K562 (cell line): ENCODE measurements at regions not wholly inside any gene's neighbourhood (a gene's known extent, or its start where the extent isn't known, plus 50 kb on each side); places are given as distances from the start of the nearest gene placed in this dataset.

Experiments
- ATAC-seq: fragments of 200-7000 bp; cut with Tn5 transposase; 3 replicates; pipeline ENCODE4 v1.9.1; 2020; ENCODE audit warnings: moderate library complexity
- BruUV-seq: library from RNA; stranded (reverse); fragments of 400-500 nt; replicated peaks from 2 replicates; lab custom pipeline; 2021; lab: Mats Ljungman, UMichigan
- CTCF ChIA-PET: fragments of 300-600 bp; formaldehyde crosslinking; extraction: SDS; loops from one replicate; lab custom pipeline; 2021; ENCODE audit warnings: low intra/inter-chr PET ratio; lab: Yijun Ruan, JAX
- POLR2A ChIA-PET: fragments of 300-600, 350-650 bp; sonication (Branson Sonifier 250); formaldehyde crosslinking; extraction: SDS; loops from one replicate; lab custom pipeline; 2021; ENCODE audit warnings: antibody characterized with exemption, inconsistent platforms; lab: Yijun Ruan, JAX
- DNase-seq, 4 experiments: peaks; one replicate each; pipeline versions ENCODE4 v3.0.0 to v3.0.0-alpha.2; 2011 to 2018; ENCODE audit warnings: low spot score in 3 of 4, mixed read lengths in 3 of 4; ENCODE audit errors: extremely low read depth in 1 of 4
- FAIRE-seq: peaks from 2 replicates; lab custom pipeline; 2011; peaks lifted over from hg19 to GRCh38; lab: Jason Lieb, UNC
- H2AFZ ChIP-seq: 2 replicates; pipeline ENCODE4 v1.6.0; 2011; ENCODE audit warnings: low read depth, low read length, control low read depth, inconsistent platforms
- H3K27ac ChIP-seq: fragments of 200-600 bp; 3 replicates; pipeline ENCODE4 v1.8.0; 2011; ENCODE audit warnings: low read depth, mild to moderate bottlenecking, control low read depth, inconsistent platforms, low read length, moderate library complexity, mixed read lengths; ENCODE audit errors: extremely low read depth
- H3K27me3 ChIP-seq, 2 experiments: fragments of 300-600 bp in 1 of 2; 2 replicates in 1 of 2; 3 replicates in 1 of 2; pipeline versions ENCODE4 v1.6.0 to v1.8.0; 2011; ENCODE audit warnings: inconsistent platforms in 2 of 2, low read length in 2 of 2, mild to moderate bottlenecking in 1 of 2, mixed read lengths in 1 of 2, moderate library complexity in 1 of 2; ENCODE audit not compliant: control insufficient read depth in 2 of 2, insufficient read depth in 2 of 2
- H3K36me3 ChIP-seq: fragments of 300-600 bp; 3 replicates; pipeline ENCODE4 v1.8.0; 2011; ENCODE audit warnings: mild to moderate bottlenecking, low read length, inconsistent platforms; ENCODE audit not compliant: control insufficient read depth, insufficient read depth
- H3K4me1 ChIP-seq, 2 experiments: fragments of 200-600 bp in 1 of 2; replicated peaks in 1 of 2; 2 replicates in 1 of 2; 3 replicates in 1 of 2; pipeline versions ENCODE4 v1.5.1 to v1.8.0; 2011; ENCODE audit warnings: inconsistent platforms in 2 of 2, low read length in 2 of 2, mild to moderate bottlenecking in 1 of 2, mixed read lengths in 1 of 2, moderate library complexity in 1 of 2; ENCODE audit not compliant: control insufficient read depth in 2 of 2, insufficient read depth in 2 of 2
- H3K4me2 ChIP-seq: 2 replicates; pipeline ENCODE4 v1.6.1; 2011; ENCODE audit warnings: low read length, control low read depth, inconsistent platforms, mixed read lengths; ENCODE audit not compliant: insufficient read depth
- H3K4me3 ChIP-seq: fragments of 200-600 bp; sonication (generic), shearing (Covaris generic); 2 replicates; pipeline ENCODE4 v1.5.1; 2016; ENCODE audit warnings: control low read depth, inconsistent platforms
- H3K79me2 ChIP-seq: fragments of 200-600 bp; 3 replicates; pipeline ENCODE4 v1.8.0; 2011; ENCODE audit warnings: low read length, inconsistent platforms; ENCODE audit not compliant: control insufficient read depth, insufficient read depth
- H3K9ac ChIP-seq, 2 experiments: 2 replicates each; pipeline versions ENCODE4 v1.6.0 to v1.6.1; 2011; ENCODE audit warnings: low read depth in 2 of 2, low read length in 2 of 2, control low read depth in 1 of 2, inconsistent platforms in 1 of 2, mild to moderate bottlenecking in 1 of 2, mixed read lengths in 1 of 2; ENCODE audit not compliant: insufficient read depth in 1 of 2
- H3K9me1 ChIP-seq: one replicate; pipeline ENCODE4 v1.6.0; 2011; ENCODE audit warnings: inconsistent platforms, mild to moderate bottlenecking, low read length, moderate library complexity; ENCODE audit not compliant: control insufficient read depth, insufficient read depth
- H3K9me3 ChIP-seq: replicated peaks from 2 replicates; pipeline ENCODE4 v1.5.1; 2011; ENCODE audit warnings: low read depth, low read length, inconsistent platforms; ENCODE audit not compliant: control insufficient read depth, insufficient read depth
- H4K20me1 ChIP-seq: replicated peaks from 2 replicates; pipeline ENCODE4 v1.6.1; 2011; ENCODE audit warnings: low read length, inconsistent platforms, mixed read lengths; ENCODE audit not compliant: control insufficient read depth, insufficient read depth
- BHLHE40 ChIP-seq: IDR thresholded peaks from 2 replicates; pipeline ENCODE4 v1.6.1; 2011; ENCODE audit warnings: low read length, improper control_type of control experiment
- CREM ChIP-seq: IDR thresholded peaks from 2 replicates; pipeline ENCODE4 v1.6.1; 2014; ENCODE audit warnings: antibody characterized with exemption, low read depth
- SP2 ChIP-seq: IDR thresholded peaks from 2 replicates; pipeline ENCODE4 v1.6.1; 2011; ENCODE audit warnings: mild to moderate bottlenecking, low read depth, low read length, moderate library complexity; ENCODE audit not compliant: poor library complexity, severe bottlenecking; ENCODE audit errors: extremely low read depth
- SRF ChIP-seq, 2 experiments: fragments of 250-450, 450-650 bp in 1 of 2; sonication (Bioruptor Pico) in 1 of 2; sonication (generic) in 1 of 2; formaldehyde crosslinking; IDR thresholded peaks; 2 replicates each; pipeline versions ENCODE4 v1.5.0 to v1.5.1; 2020 to 2022; ENCODE audit warnings: mild to moderate bottlenecking in 1 of 2, missing genetic modification reagents in 1 of 2
- YBX1 ChIP-seq: fragments of 450-650 bp; IDR thresholded peaks from 2 replicates; pipeline ENCODE4 v1.7.1; 2016; ENCODE audit warnings: mild to moderate bottlenecking
- ZNF217 ChIP-seq: sonication (generic); formaldehyde crosslinking; IDR thresholded peaks from 2 replicates; pipeline ENCODE4 v1.8.0; 2022; ENCODE audit warnings: mild to moderate bottlenecking, missing genetic modification reagents
- ZNF77 ChIP-seq: fragments of 250-450 bp; sonication (Bioruptor Pico); IDR thresholded peaks from 2 replicates; pipeline ENCODE4 v1.5.0; 2020
- ZNF830 ChIP-seq: fragments of 250-450 bp; sonication (Bioruptor Pico); IDR thresholded peaks from 2 replicates; pipeline ENCODE4 v1.5.0; 2021; ENCODE audit warnings: mild to moderate bottlenecking
- WGBS: fragments of 100-300 bp; shearing (Covaris generic); methylation state at CpG from one replicate; pipeline ENCODE4 v1.1.6; 2016; ENCODE audit warnings: low coverage, mixed read lengths; ENCODE audit not compliant: insufficient coverage; ENCODE audit errors: missing lambda C conversion rate; 5-methylcytosine and 5-hydroxymethylcytosine counted together
- in situ Hi-C: fragments of 300-500 bp; cut with MboI; formaldehyde crosslinking; loops from 4 replicates; pipeline ENCODE4 v1.15.0; 2018; ENCODE audit warnings: inconsistent platforms, mixed read lengths
- intact Hi-C: fragments of 100-400 bp; cut with micrococcal nuclease; formaldehyde crosslinking; loops from 2 replicates; pipeline ENCODE4 v1.14.2; 2022
- TF ChIP-seq, protein P1 (sequence below), 2 experiments: fragments of 450-650 bp in 1 of 2; sonication (generic) in 1 of 2; formaldehyde crosslinking; conservative IDR thresholded peaks; 2 replicates each; pipeline versions ENCODE4 v1.4.0 to v1.8.1; 2020 to 2022; ENCODE audit warnings: mild to moderate bottlenecking in 1 of 2, missing genetic modification reagents in 1 of 2
- TF ChIP-seq, protein P2 (sequence below), 3 experiments: fragments of 200-800 bp in 1 of 3; sonication (Bioruptor generic) in 1 of 3; sonication (generic) in 1 of 3; formaldehyde crosslinking in 1 of 3; IDR thresholded peaks; 2 replicates each; pipeline versions ENCODE4 v1.6.1 to v1.8.0; 2016 to 2022; ENCODE audit warnings: mild to moderate bottlenecking in 2 of 3, missing compliant biosample characterization in 2 of 3, missing genetic modification characterization in 2 of 3, missing genetic modification reagents in 1 of 3
- TF ChIP-seq, protein P3 (sequence below): fragments of 250-450 bp; sonication (Bioruptor Pico); IDR thresholded peaks from 2 replicates; pipeline ENCODE4 v1.9.0; 2021; ENCODE audit warnings: mild to moderate bottlenecking, inconsistent platforms
- TF ChIP-seq, protein P4 (sequence below), 2 experiments: fragments of 450-650 bp in 1 of 2; IDR thresholded peaks; 2 replicates each; pipeline ENCODE4 v1.6.1; 2011 to 2017; ENCODE audit warnings: low read depth in 2 of 2, antibody characterized with exemption in 1 of 2, borderline replicate concordance in 1 of 2, low read length in 1 of 2, mild to moderate bottlenecking in 1 of 2, mixed read lengths in 1 of 2; ENCODE audit not compliant: control insufficient read depth in 1 of 2

DNA sequence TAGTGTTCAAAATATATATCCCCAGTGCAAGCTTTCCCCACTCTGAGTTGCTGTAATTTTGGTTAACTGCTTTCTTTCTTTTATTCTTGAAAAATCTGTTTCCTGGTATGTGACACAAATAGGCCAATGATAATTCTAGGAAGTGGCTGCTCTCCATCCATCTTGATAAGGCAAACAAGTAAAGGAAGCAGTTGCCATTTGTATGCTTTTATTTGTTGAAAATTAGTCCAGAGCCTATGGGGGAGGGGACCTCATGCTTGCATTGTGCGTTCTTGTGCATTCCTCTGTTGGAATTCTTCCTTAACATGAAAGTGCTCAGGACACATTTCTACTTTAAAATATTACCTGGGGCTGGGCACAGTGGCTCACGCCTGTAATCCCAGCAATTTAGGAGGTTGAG, 111.2 kb upstream of the FSHR start:
- no peak overlapping the region for H2AFZ ChIP-seq
- ATAC-seq (no peak), DNase-seq (no peak), FAIRE-seq (no peak)
- H3K4me2 ChIP-seq = no peak overlapping the region
- H3K79me2 ChIP-seq = no peaks in the 10 kb centered on the region
- no peaks in the 10 kb centered on the region for H3K4me1 ChIP-seq
- 6% methylated on average over 2 of the region's 2 CpGs for WGBS
- in situ Hi-C loops (no loop called here), intact Hi-C loops (no loop called here)
- ChIA-PET POLR2A (no interaction called here), CTCF (no interaction called here)
- H3K9ac ChIP-seq = no peak overlapping the region
- H3K36me3 ChIP-seq = no peaks in the 10 kb centered on the region
- no peaks in the 10 kb centered on the region for H3K27me3 ChIP-seq
- no peak overlapping the region for H3K27ac ChIP-seq
- H3K9me3 ChIP-seq = no peaks in the 10 kb centered on the region
- no peaks in the 10 kb centered on the region for H3K9me1 ChIP-seq
- no peak overlapping the region for H3K4me3 ChIP-seq
- BruUV-seq = no TSS peak
- no peaks in the 10 kb centered on the region for H4K20me1 ChIP-seq
- TF ChIP-seq, protein P1, sequence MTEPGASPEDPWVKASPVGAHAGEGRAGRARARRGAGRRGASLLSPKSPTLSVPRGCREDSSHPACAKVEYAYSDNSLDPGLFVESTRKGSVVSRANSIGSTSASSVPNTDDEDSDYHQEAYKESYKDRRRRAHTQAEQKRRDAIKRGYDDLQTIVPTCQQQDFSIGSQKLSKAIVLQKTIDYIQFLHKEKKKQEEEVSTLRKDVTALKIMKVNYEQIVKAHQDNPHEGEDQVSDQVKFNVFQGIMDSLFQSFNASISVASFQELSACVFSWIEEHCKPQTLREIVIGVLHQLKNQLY (CRISPR knock-in tag; conservative IDR thresholded peaks at IDR 0.05) = no peak
- TF ChIP-seq SRF (CRISPR knock-in tag; IDR thresholded peaks at IDR 0.05) (no peak), ZNF830 (CRISPR knock-in tag) (no peak), ZNF217 (CRISPR knock-in tag) (no peak), CREM (no peak), SP2 (no peak), ZNF77 (CRISPR knock-in tag) (no peak), BHLHE40 (no peak), YBX1 (no peak)
- TF ChIP-seq, protein P2, sequence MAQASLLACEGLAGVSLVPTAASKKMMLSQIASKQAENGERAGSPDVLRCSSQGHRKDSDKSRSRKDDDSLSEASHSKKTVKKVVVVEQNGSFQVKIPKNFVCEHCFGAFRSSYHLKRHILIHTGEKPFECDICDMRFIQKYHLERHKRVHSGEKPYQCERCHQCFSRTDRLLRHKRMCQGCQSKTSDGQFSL (CRISPR knock-in tag; IDR thresholded peaks at IDR 0.05) = no peak
- TF ChIP-seq, protein P2 (tag; IDR thresholded peaks at IDR 0.05) = no peak
- TF ChIP-seq, protein P3, sequence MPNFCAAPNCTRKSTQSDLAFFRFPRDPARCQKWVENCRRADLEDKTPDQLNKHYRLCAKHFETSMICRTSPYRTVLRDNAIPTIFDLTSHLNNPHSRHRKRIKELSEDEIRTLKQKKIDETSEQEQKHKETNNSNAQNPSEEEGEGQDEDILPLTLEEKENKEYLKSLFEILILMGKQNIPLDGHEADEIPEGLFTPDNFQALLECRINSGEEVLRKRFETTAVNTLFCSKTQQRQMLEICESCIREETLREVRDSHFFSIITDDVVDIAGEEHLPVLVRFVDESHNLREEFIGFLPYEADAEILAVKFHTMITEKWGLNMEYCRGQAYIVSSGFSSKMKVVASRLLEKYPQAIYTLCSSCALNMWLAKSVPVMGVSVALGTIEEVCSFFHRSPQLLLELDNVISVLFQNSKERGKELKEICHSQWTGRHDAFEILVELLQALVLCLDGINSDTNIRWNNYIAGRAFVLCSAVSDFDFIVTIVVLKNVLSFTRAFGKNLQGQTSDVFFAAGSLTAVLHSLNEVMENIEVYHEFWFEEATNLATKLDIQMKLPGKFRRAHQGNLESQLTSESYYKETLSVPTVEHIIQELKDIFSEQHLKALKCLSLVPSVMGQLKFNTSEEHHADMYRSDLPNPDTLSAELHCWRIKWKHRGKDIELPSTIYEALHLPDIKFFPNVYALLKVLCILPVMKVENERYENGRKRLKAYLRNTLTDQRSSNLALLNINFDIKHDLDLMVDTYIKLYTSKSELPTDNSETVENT (CRISPR knock-in tag) = no peak
- TF ChIP-seq, protein P4, sequence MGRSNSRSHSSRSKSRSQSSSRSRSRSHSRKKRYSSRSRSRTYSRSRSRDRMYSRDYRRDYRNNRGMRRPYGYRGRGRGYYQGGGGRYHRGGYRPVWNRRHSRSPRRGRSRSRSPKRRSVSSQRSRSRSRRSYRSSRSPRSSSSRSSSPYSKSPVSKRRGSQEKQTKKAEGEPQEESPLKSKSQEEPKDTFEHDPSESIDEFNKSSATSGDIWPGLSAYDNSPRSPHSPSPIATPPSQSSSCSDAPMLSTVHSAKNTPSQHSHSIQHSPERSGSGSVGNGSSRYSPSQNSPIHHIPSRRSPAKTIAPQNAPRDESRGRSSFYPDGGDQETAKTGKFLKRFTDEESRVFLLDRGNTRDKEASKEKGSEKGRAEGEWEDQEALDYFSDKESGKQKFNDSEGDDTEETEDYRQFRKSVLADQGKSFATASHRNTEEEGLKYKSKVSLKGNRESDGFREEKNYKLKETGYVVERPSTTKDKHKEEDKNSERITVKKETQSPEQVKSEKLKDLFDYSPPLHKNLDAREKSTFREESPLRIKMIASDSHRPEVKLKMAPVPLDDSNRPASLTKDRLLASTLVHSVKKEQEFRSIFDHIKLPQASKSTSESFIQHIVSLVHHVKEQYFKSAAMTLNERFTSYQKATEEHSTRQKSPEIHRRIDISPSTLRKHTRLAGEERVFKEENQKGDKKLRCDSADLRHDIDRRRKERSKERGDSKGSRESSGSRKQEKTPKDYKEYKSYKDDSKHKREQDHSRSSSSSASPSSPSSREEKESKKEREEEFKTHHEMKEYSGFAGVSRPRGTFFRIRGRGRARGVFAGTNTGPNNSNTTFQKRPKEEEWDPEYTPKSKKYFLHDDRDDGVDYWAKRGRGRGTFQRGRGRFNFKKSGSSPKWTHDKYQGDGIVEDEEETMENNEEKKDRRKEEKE (IDR thresholded peaks at IDR 0.05; ENCODE audit: borderline replicate concordance in 1 of 2, control insufficient read depth in 1 of 2, low read depth in 2 of 2, low read length in 1 of 2) = no peak
